Liver (tissue), 8 donors: ENCODE measurements at regions not wholly inside any gene's neighbourhood (a gene's known extent, or its start where the extent isn't known, plus 50 kb on each side); places are given as distances from the start of the nearest gene placed in this dataset.

ENCODE experiments used
- DNase-seq: peaks from one replicate; pipeline ENCODE4 v3.0.0-alpha.2; 2017; ENCODE audit warnings: low spot score
- H3K27ac ChIP-seq, 2 donors: one replicate each; pipeline ENCODE4 v1.7.0; 2013; ENCODE audit warnings: inconsistent platforms in 2 of 2, low read length in 2 of 2, control low read depth in 1 of 2, low read depth in 1 of 2, mild to moderate bottlenecking in 1 of 2
- H3K27me3 ChIP-seq, 4 donors: one replicate each; pipeline versions ENCODE4 v1.6.1 to v1.7.0; 2013; ENCODE audit warnings: low read length in 3 of 4, inconsistent platforms in 1 of 4, mild to moderate bottlenecking in 1 of 4, moderate library complexity in 1 of 4; ENCODE audit not compliant: control insufficient read depth in 4 of 4, insufficient read depth in 4 of 4
- H3K36me3 ChIP-seq, 4 donors: one replicate each; pipeline versions ENCODE4 v1.6.1 to v1.7.0; 2013; ENCODE audit warnings: low read length in 3 of 4, mild to moderate bottlenecking in 3 of 4, low read depth in 1 of 4, moderate library complexity in 1 of 4; ENCODE audit not compliant: control insufficient read depth in 4 of 4, insufficient read depth in 3 of 4
- H3K4me1 ChIP-seq, 4 donors: one replicate each; pipeline versions ENCODE4 v1.6.1 to v1.7.0; 2013; ENCODE audit warnings: low read length in 3 of 4, mild to moderate bottlenecking in 3 of 4, moderate library complexity in 1 of 4; ENCODE audit not compliant: control insufficient read depth in 4 of 4, insufficient read depth in 4 of 4
- H3K4me3 ChIP-seq, 3 donors: one replicate each; pipeline versions ENCODE4 v1.6.1 to v1.7.0; 2013; ENCODE audit warnings: low read length in 3 of 3, control low read depth in 1 of 3, low read depth in 1 of 3, mild to moderate bottlenecking in 1 of 3
- H3K9ac ChIP-seq, 2 donors: one replicate each; pipeline ENCODE4 v1.7.0; 2013; ENCODE audit warnings: low read length in 2 of 2, mild to moderate bottlenecking in 2 of 2, moderate library complexity in 2 of 2, control low read depth in 1 of 2, low read depth in 1 of 2
- H3K9me3 ChIP-seq, 4 donors: one replicate each; pipeline versions ENCODE4 v1.6.1 to v1.7.0; 2013; ENCODE audit warnings: low read length in 3 of 4; ENCODE audit not compliant: control insufficient read depth in 4 of 4
- EGR1 ChIP-seq, 2 donors: IDR thresholded peaks; 2 replicates each; pipeline ENCODE4 v1.6.1; 2016 to 2018; ENCODE audit warnings: antibody characterized with exemption in 2 of 2, low read depth in 2 of 2
- FOXA1 ChIP-seq: IDR thresholded peaks from 2 replicates; pipeline ENCODE4 v1.6.1; 2016; ENCODE audit warnings: antibody characterized with exemption
- FOXA2 ChIP-seq: IDR thresholded peaks from 2 replicates; pipeline ENCODE4 v1.6.1; 2016; ENCODE audit warnings: antibody characterized with exemption
- GABPA ChIP-seq, 2 donors: IDR thresholded peaks in 1 of 2; conservative IDR thresholded peaks in 1 of 2; 2 replicates each; pipeline ENCODE4 v1.6.1; 2016; ENCODE audit warnings: antibody characterized with exemption in 2 of 2, mild to moderate bottlenecking in 1 of 2, moderate library complexity in 1 of 2
- HNF4A ChIP-seq, 2 donors: conservative IDR thresholded peaks; 2 replicates each; pipeline ENCODE4 v1.6.1; 2016; ENCODE audit warnings: antibody characterized with exemption in 2 of 2, mild to moderate bottlenecking in 2 of 2
- JUND ChIP-seq, 2 donors: IDR thresholded peaks; 2 replicates each; pipeline ENCODE4 v1.6.1; 2016; ENCODE audit warnings: antibody characterized with exemption in 2 of 2
- NR2F2 ChIP-seq: IDR thresholded peaks from 2 replicates; pipeline ENCODE4 v1.6.1; 2016; ENCODE audit warnings: antibody characterized with exemption
- RXRA ChIP-seq, 2 donors: IDR thresholded peaks; 2 replicates each; pipeline ENCODE4 v1.6.1; 2017 to 2018; ENCODE audit warnings: antibody characterized with exemption in 2 of 2, mild to moderate bottlenecking in 1 of 2
- SP1 ChIP-seq: IDR thresholded peaks from 2 replicates; pipeline ENCODE4 v1.6.1; 2018; ENCODE audit warnings: antibody characterized with exemption, mild to moderate bottlenecking
- WGBS: extraction: QIAGEN DNeasy Blood & Tissue Kit; methylation state at CpG from one replicate; pipeline ENCODE4 v1.1.7; 2013; 5-methylcytosine and 5-hydroxymethylcytosine counted together
- TF ChIP-seq, protein P1 (sequence below): IDR thresholded peaks from 2 replicates; pipeline ENCODE4 v1.6.1; 2016; ENCODE audit warnings: antibody characterized with exemption, mild to moderate bottlenecking
- TF ChIP-seq, protein P2 (sequence below): IDR thresholded peaks from 2 replicates; pipeline ENCODE4 v1.6.1; 2016; ENCODE audit warnings: antibody characterized with exemption
- TF ChIP-seq, protein P3 (sequence below): fragments of 150-350 bp; IDR thresholded peaks from 2 replicates; pipeline ENCODE4 v1.5.1; 2017; ENCODE audit warnings: improper control_type of control experiment, low read depth, low read length; ENCODE audit not compliant: missing input control
- TF ChIP-seq, protein P4 (sequence below): IDR thresholded peaks from 2 replicates; pipeline ENCODE4 v1.6.1; 2016; ENCODE audit warnings: antibody characterized with exemption
- TF ChIP-seq, protein P5 (sequence below): IDR thresholded peaks from 2 replicates; pipeline ENCODE4 v1.6.1; 2016; ENCODE audit warnings: antibody characterized with exemption
- donor health status: healthy.
- donor health status: healthy.
- donor health status: healthy.
- donor health status: healthy.
- donor health status: healthy.

DNA sequence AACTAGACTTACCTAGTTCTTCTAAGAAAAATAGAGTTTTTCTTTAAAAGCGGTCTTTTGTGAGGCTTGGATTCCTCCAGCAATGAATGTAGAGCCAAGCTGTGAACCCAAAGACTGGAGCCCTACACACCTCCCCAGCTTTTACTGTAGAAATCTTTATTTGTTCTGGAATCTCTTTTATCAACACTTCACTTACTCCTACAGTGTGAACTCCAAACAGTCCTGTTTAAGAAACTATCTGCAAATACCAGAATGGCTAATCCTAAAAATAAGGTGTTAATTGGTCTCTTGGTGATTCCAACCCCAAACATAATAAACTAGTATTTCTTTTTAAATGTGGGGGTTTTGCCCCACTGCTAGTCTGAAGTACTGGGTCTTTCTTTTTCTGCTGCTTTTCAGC, 103.9 kb downstream of the ENC1 start:
- H3K36me3 ChIP-seq = no peaks in the 10 kb centered on the region
- no peak for TF ChIP-seq NR2F2
- no peak for TF ChIP-seq SP1
- TF ChIP-seq EGR1 (IDR thresholded peaks at IDR 0.05; ENCODE audit: low read depth in 2 of 2) = no peak
- no peak for TF ChIP-seq JUND (IDR thresholded peaks at IDR 0.05)
- TF ChIP-seq, protein P1, sequence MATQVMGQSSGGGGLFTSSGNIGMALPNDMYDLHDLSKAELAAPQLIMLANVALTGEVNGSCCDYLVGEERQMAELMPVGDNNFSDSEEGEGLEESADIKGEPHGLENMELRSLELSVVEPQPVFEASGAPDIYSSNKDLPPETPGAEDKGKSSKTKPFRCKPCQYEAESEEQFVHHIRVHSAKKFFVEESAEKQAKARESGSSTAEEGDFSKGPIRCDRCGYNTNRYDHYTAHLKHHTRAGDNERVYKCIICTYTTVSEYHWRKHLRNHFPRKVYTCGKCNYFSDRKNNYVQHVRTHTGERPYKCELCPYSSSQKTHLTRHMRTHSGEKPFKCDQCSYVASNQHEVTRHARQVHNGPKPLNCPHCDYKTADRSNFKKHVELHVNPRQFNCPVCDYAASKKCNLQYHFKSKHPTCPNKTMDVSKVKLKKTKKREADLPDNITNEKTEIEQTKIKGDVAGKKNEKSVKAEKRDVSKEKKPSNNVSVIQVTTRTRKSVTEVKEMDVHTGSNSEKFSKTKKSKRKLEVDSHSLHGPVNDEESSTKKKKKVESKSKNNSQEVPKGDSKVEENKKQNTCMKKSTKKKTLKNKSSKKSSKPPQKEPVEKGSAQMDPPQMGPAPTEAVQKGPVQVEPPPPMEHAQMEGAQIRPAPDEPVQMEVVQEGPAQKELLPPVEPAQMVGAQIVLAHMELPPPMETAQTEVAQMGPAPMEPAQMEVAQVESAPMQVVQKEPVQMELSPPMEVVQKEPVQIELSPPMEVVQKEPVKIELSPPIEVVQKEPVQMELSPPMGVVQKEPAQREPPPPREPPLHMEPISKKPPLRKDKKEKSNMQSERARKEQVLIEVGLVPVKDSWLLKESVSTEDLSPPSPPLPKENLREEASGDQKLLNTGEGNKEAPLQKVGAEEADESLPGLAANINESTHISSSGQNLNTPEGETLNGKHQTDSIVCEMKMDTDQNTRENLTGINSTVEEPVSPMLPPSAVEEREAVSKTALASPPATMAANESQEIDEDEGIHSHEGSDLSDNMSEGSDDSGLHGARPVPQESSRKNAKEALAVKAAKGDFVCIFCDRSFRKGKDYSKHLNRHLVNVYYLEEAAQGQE = no peak
- no peak for TF ChIP-seq GABPA (IDR thresholded peaks at IDR 0.05 in 1 of 2, conservative IDR thresholded peaks at IDR 0.05 in 1 of 2)
- TF ChIP-seq, protein P2, sequence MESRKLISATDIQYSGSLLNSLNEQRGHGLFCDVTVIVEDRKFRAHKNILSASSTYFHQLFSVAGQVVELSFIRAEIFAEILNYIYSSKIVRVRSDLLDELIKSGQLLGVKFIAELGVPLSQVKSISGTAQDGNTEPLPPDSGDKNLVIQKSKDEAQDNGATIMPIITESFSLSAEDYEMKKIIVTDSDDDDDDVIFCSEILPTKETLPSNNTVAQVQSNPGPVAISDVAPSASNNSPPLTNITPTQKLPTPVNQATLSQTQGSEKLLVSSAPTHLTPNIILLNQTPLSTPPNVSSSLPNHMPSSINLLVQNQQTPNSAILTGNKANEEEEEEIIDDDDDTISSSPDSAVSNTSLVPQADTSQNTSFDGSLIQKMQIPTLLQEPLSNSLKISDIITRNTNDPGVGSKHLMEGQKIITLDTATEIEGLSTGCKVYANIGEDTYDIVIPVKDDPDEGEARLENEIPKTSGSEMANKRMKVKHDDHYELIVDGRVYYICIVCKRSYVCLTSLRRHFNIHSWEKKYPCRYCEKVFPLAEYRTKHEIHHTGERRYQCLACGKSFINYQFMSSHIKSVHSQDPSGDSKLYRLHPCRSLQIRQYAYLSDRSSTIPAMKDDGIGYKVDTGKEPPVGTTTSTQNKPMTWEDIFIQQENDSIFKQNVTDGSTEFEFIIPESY = no peak
- TF ChIP-seq, protein P3, sequence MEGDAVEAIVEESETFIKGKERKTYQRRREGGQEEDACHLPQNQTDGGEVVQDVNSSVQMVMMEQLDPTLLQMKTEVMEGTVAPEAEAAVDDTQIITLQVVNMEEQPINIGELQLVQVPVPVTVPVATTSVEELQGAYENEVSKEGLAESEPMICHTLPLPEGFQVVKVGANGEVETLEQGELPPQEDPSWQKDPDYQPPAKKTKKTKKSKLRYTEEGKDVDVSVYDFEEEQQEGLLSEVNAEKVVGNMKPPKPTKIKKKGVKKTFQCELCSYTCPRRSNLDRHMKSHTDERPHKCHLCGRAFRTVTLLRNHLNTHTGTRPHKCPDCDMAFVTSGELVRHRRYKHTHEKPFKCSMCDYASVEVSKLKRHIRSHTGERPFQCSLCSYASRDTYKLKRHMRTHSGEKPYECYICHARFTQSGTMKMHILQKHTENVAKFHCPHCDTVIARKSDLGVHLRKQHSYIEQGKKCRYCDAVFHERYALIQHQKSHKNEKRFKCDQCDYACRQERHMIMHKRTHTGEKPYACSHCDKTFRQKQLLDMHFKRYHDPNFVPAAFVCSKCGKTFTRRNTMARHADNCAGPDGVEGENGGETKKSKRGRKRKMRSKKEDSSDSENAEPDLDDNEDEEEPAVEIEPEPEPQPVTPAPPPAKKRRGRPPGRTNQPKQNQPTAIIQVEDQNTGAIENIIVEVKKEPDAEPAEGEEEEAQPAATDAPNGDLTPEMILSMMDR = no peak
- TF ChIP-seq, protein P4, sequence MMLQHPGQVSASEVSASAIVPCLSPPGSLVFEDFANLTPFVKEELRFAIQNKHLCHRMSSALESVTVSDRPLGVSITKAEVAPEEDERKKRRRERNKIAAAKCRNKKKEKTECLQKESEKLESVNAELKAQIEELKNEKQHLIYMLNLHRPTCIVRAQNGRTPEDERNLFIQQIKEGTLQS = no peak
- no peak for TF ChIP-seq HNF4A (conservative IDR thresholded peaks at IDR 0.05)
- H3K27me3 ChIP-seq = no peaks in the 10 kb centered on the region
- H3K27ac ChIP-seq = no peak overlapping the region
- DNase-seq = no peak
- no peak overlapping the region for H3K4me3 ChIP-seq
- H3K4me1 ChIP-seq = peaks cover 8 to 36% (median 31%) of the 10 kb centered on the region in 4 donors
- H3K9me3 ChIP-seq = peaks cover 0 to 3% (median 0%) of the 10 kb centered on the region in 4 donors
- WGBS = 100% methylated on average over 1 of the region's 1 CpG
- H3K9ac ChIP-seq = no peak overlapping the region

DNA sequence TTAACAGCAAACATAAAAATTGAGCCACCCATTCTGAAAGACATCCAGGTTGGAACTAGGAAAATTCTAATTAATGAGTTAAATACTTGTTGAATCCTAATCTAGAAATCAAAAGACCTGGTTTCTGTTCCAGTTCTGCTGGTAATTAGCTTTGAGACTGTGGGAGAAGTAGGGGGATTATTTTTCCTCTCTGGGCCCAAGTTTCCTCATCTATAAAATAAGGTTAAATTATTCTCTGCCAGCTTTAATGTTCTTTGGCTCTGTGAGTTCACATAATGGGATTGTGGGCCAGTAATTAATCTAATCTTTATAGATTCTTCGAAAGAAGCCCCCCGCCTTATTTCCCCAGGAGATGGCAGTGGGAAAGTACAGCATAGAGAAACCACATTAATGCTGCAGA, 104.6 kb downstream of the ENC1 start:
- no peak for DNase-seq
- no peaks in the 10 kb centered on the region for H3K36me3 ChIP-seq
- no peak for TF ChIP-seq JUND (IDR thresholded peaks at IDR 0.05)
- TF ChIP-seq SP1 = no peak
- TF ChIP-seq RXRA (IDR thresholded peaks at IDR 0.05) = no peak
- no peak for TF ChIP-seq FOXA1
- TF ChIP-seq FOXA2 = no peak
- TF ChIP-seq GABPA (IDR thresholded peaks at IDR 0.05 in 1 of 2, conservative IDR thresholded peaks at IDR 0.05 in 1 of 2) = no peak
- TF ChIP-seq, protein P2 = no peak
- TF ChIP-seq, protein P5, sequence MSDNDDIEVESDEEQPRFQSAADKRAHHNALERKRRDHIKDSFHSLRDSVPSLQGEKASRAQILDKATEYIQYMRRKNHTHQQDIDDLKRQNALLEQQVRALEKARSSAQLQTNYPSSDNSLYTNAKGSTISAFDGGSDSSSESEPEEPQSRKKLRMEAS = no peak
- TF ChIP-seq, protein P1 = no peak
- no peak for TF ChIP-seq NR2F2
- TF ChIP-seq HNF4A (conservative IDR thresholded peaks at IDR 0.05) = no peak
- TF ChIP-seq, protein P3 = no peak
- TF ChIP-seq EGR1 (IDR thresholded peaks at IDR 0.05; ENCODE audit: low read depth in 2 of 2) = no peak
- no peaks in the 10 kb centered on the region for H3K27me3 ChIP-seq
- H3K4me3 ChIP-seq = no peak overlapping the region
- 92% methylated on average over 2 of the region's 2 CpGs for WGBS
- peaks cover 0 to 3% (median 0%) of the 10 kb centered on the region in 4 donors for H3K9me3 ChIP-seq
- H3K4me1 ChIP-seq = peaks cover 7 to 29% (median 25%) of the 10 kb centered on the region in 4 donors
- no peak overlapping the region for H3K9ac ChIP-seq
- H3K27ac ChIP-seq = no peak overlapping the region
